ENCODE measurements at regions not wholly inside any gene's neighbourhood (a gene's known extent, or its start where the extent isn't known, plus 50 kb on each side); places are given as distances from the start of the nearest gene placed in this dataset.

- Histone ChIP-seq H3K27ac (no peak overlapping the region), H3K4me1 (no peaks in the 10 kb centered on the region), H3K9me3 (no peaks in the 10 kb centered on the region), H3K4me3 (no peak overlapping the region), H3K36me3 (no peaks in the 10 kb centered on the region), H3K27me3 (no peaks in the 10 kb centered on the region)
- no peak for DNase-seq (ENCODE audit: low spot score in 2 of 2)
- WGBS, 2 donors = 88 to 93% methylated on average over 2 of the region's 2 CpGs
- TF ChIP-seq EP300 (IDR thresholded peaks at IDR 0.05) (no peak), POLR2A (IDR thresholded peaks at IDR 0.05) (no peak), CTCF (IDR thresholded peaks at IDR 0.05) (no peak)
Measured at GRCh38 chr6:54680531-54680930, 166.0 kb upstream of the FAM83B start.

GRCh38 chr6:54681267-54681666, 165.3 kb upstream of the FAM83B start:
- H3K36me3 ChIP-seq = no peaks in the 10 kb centered on the region
- WGBS, 2 donors = 61 to 66% methylated on average over 2 of the region's 2 CpGs
- H3K4me1 ChIP-seq = no peaks in the 10 kb centered on the region
- H3K4me3 ChIP-seq = no peak overlapping the region
- no peaks in the 10 kb centered on the region for H3K27me3 ChIP-seq
- DNase-seq (ENCODE audit: low spot score in 2 of 2) = no peak
- no peak overlapping the region for H3K27ac ChIP-seq
- no peaks in the 10 kb centered on the region for H3K9me3 ChIP-seq
- TF ChIP-seq POLR2A (IDR thresholded peaks at IDR 0.05) = no peak
- no peak for TF ChIP-seq CTCF (IDR thresholded peaks at IDR 0.05)
- no peak for TF ChIP-seq EP300 (IDR thresholded peaks at IDR 0.05)

- H3K4me3 ChIP-seq = no peak overlapping the region
- 55 to 59% methylated on average over 4 of the region's 4 CpGs for WGBS, 2 donors
Measured at GRCh38 chr6:54681987-54682386, 164.6 kb upstream of the FAM83B start.

GRCh38 chr6:54689620-54690019, 157.0 kb upstream of the FAM83B start:
- WGBS, 2 donors = 54 to 59% methylated on average over 2 of the region's 2 CpGs
- Histone ChIP-seq H3K4me3 (no peak overlapping the region), H3K36me3 (no peaks in the 10 kb centered on the region), H3K27me3 (no peaks in the 10 kb centered on the region), H3K4me1 (no peaks in the 10 kb centered on the region), H3K27ac (no peak overlapping the region), H3K9me3 (no peaks in the 10 kb centered on the region)
- TF ChIP-seq EP300 (IDR thresholded peaks at IDR 0.05) (no peak), POLR2A (IDR thresholded peaks at IDR 0.05) (no peak), CTCF (IDR thresholded peaks at IDR 0.05) (no peak)
- DNase-seq (ENCODE audit: low spot score in 2 of 2) = no peak

More at GRCh38 chr6:54681987-54682386, 164.6 kb upstream of the FAM83B start:
- H3K27me3 ChIP-seq = no peaks in the 10 kb centered on the region
- no peak for TF ChIP-seq POLR2A (IDR thresholded peaks at IDR 0.05)
- TF ChIP-seq CTCF (IDR thresholded peaks at IDR 0.05) = no peak
- TF ChIP-seq EP300 (IDR thresholded peaks at IDR 0.05) = no peak
- DNase-seq (ENCODE audit: low spot score in 2 of 2) = no peak
- no peaks in the 10 kb centered on the region for H3K36me3 ChIP-seq
- H3K4me1 ChIP-seq = no peaks in the 10 kb centered on the region
- no peaks in the 10 kb centered on the region for H3K9me3 ChIP-seq
- no peak overlapping the region for H3K27ac ChIP-seq

- no peak overlapping the region for H3K4me3 ChIP-seq
- no peaks in the 10 kb centered on the region for H3K4me1 ChIP-seq
- H3K27ac ChIP-seq = no peak overlapping the region
- DNase-seq (ENCODE audit: low spot score in 2 of 2) = no peak
- H3K27me3 ChIP-seq = no peaks in the 10 kb centered on the region
- H3K9me3 ChIP-seq = no peaks in the 10 kb centered on the region
- no peaks in the 10 kb centered on the region for H3K36me3 ChIP-seq
- TF ChIP-seq EP300 (IDR thresholded peaks at IDR 0.05) = no peak
- no peak for TF ChIP-seq POLR2A (IDR thresholded peaks at IDR 0.05)
- TF ChIP-seq CTCF (IDR thresholded peaks at IDR 0.05) = no peak
- 50 to 60% methylated on average over 5 of the region's 5 CpGs for WGBS, 2 donors
Measured at GRCh38 chr6:54690596-54690995, 156.0 kb upstream of the FAM83B start.

All from tibial nerve (tissue), 4 donors.